SK-N-SH treated with all-trans-retinoic acid at 6 μM for 48 hours (cell line): ENCODE measurements at regions not wholly inside any gene's neighbourhood (a gene's known extent, or its start where the extent isn't known, plus 50 kb on each side); places are given as distances from the start of the nearest gene placed in this dataset.

Experiments
- ARNTL ChIP-seq: fragments of 450-650 bp; formaldehyde crosslinking; IDR thresholded peaks from 2 replicates; pipeline ENCODE4 v1.5.0; 2020; ENCODE audit warnings: low read depth, mild to moderate bottlenecking, moderate library complexity, borderline replicate concordance
- GLIS3 ChIP-seq: fragments of 250-450 bp; sonication (Bioruptor Pico); IDR thresholded peaks from 2 replicates; pipeline ENCODE4 v1.5.0; 2020; ENCODE audit warnings: mild to moderate bottlenecking, moderate library complexity
- RARB ChIP-seq: fragments of 250-450 bp; sonication (Bioruptor Pico); IDR thresholded peaks from 2 replicates; pipeline ENCODE4 v1.8.0; 2021; ENCODE audit warnings: mild to moderate bottlenecking, moderate library complexity
- SNAI2 ChIP-seq: fragments of 250-450 bp; sonication (Bioruptor Pico); IDR thresholded peaks from 2 replicates; pipeline ENCODE4 v1.5.0; 2020; ENCODE audit warnings: mild to moderate bottlenecking, moderate library complexity
- TCF4 ChIP-seq: fragments of 250-450 bp; sonication (Bioruptor Pico); IDR thresholded peaks from 2 replicates; pipeline ENCODE4 v1.8.0; 2021; ENCODE audit warnings: mild to moderate bottlenecking, moderate library complexity, borderline replicate concordance
- ZC3H10 ChIP-seq: fragments of 250-450 bp; sonication (Bioruptor Pico); IDR thresholded peaks from 2 replicates; pipeline ENCODE4 v1.5.1; 2021; ENCODE audit warnings: mild to moderate bottlenecking, moderate library complexity
- ZFP3 ChIP-seq: fragments of 250-450 bp; sonication (Bioruptor Pico); IDR thresholded peaks from 2 replicates; pipeline ENCODE4 v1.5.0; 2020; ENCODE audit warnings: mild to moderate bottlenecking, moderate library complexity
- ZFP30 ChIP-seq: fragments of 450-650 bp; formaldehyde crosslinking; IDR thresholded peaks from 2 replicates; pipeline ENCODE4 v1.5.0; 2022; ENCODE audit warnings: mild to moderate bottlenecking, moderate library complexity
- TF ChIP-seq, protein P1 (sequence below): fragments of 250-450 bp; sonication (Bioruptor Pico); IDR thresholded peaks from 2 replicates; pipeline ENCODE4 v1.5.1; 2020; ENCODE audit warnings: low read depth, mild to moderate bottlenecking, moderate library complexity
- TF ChIP-seq, protein P2 (sequence below): fragments of 250-450 bp; sonication (Bioruptor Pico); IDR thresholded peaks from 2 replicates; pipeline ENCODE4 v1.8.0; 2020; ENCODE audit warnings: mild to moderate bottlenecking, moderate library complexity, borderline replicate concordance
- TF ChIP-seq, protein P3 (sequence below): fragments of 250-450 bp; sonication (Bioruptor Pico); IDR thresholded peaks from 2 replicates; pipeline ENCODE4 v1.8.0; 2021; ENCODE audit warnings: low read depth, mild to moderate bottlenecking, moderate library complexity, borderline replicate concordance
- TF ChIP-seq, protein P4 (sequence below): fragments of 250-450 bp; sonication (Bioruptor Pico); IDR thresholded peaks from 2 replicates; pipeline ENCODE4 v1.5.1; 2021; ENCODE audit warnings: mild to moderate bottlenecking, moderate library complexity
- TF ChIP-seq, protein P5 (sequence below): fragments of 250-450 bp; sonication (Bioruptor Pico); IDR thresholded peaks from 2 replicates; pipeline ENCODE4 v1.5.0; 2020; ENCODE audit warnings: mild to moderate bottlenecking, moderate library complexity

DNA sequence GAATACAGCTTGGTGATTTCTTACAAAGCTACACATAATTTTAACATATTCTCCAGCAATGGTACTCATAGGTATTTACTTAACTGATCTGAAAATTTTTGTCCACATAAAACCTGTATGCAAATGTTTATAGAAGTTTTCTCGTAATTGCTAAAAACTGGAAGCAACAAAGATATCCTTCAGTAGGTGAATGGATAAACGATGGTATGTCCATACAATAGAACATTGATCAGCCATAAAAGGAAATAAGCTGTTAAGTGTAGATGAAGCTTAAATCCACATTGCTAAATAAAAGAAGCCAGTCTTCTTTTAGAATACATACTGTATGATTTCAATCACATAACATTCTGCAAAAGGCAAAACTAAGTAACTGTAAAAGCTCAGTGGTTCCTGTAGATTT, 224.8 kb upstream of the DPYD start:
- TF ChIP-seq ARNTL (no peak), RARB (no peak), SNAI2 (CRISPR knock-in tag) (no peak), ZC3H10 (CRISPR knock-in tag) (no peak), ZFP30 (CRISPR knock-in tag) (no peak), TCF4 (no peak), ZFP3 (CRISPR knock-in tag) (no peak), GLIS3 (CRISPR knock-in tag) (no peak)
- TF ChIP-seq, protein P1, sequence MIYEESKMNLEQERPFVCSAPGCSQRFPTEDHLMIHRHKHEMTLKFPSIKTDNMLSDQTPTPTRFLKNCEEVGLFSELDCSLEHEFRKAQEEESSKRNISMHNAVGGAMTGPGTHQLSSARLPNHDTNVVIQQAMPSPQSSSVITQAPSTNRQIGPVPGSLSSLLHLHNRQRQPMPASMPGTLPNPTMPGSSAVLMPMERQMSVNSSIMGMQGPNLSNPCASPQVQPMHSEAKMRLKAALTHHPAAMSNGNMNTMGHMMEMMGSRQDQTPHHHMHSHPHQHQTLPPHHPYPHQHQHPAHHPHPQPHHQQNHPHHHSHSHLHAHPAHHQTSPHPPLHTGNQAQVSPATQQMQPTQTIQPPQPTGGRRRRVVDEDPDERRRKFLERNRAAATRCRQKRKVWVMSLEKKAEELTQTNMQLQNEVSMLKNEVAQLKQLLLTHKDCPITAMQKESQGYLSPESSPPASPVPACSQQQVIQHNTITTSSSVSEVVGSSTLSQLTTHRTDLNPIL: no peak
- TF ChIP-seq, protein P2, sequence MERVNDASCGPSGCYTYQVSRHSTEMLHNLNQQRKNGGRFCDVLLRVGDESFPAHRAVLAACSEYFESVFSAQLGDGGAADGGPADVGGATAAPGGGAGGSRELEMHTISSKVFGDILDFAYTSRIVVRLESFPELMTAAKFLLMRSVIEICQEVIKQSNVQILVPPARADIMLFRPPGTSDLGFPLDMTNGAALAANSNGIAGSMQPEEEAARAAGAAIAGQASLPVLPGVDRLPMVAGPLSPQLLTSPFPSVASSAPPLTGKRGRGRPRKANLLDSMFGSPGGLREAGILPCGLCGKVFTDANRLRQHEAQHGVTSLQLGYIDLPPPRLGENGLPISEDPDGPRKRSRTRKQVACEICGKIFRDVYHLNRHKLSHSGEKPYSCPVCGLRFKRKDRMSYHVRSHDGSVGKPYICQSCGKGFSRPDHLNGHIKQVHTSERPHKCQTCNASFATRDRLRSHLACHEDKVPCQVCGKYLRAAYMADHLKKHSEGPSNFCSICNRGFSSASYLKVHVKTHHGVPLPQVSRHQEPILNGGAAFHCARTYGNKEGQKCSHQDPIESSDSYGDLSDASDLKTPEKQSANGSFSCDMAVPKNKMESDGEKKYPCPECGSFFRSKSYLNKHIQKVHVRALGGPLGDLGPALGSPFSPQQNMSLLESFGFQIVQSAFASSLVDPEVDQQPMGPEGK (CRISPR knock-in tag): no peak
- TF ChIP-seq, protein P3, sequence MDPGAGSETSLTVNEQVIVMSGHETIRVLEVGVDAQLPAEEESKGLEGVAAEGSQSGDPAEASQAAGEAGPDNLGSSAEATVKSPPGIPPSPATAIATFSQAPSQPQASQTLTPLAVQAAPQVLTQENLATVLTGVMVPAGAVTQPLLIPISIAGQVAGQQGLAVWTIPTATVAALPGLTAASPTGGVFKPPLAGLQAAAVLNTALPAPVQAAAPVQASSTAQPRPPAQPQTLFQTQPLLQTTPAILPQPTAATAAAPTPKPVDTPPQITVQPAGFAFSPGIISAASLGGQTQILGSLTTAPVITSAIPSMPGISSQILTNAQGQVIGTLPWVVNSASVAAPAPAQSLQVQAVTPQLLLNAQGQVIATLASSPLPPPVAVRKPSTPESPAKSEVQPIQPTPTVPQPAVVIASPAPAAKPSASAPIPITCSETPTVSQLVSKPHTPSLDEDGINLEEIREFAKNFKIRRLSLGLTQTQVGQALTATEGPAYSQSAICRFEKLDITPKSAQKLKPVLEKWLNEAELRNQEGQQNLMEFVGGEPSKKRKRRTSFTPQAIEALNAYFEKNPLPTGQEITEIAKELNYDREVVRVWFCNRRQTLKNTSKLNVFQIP (CRISPR knock-in tag): no peak
- TF ChIP-seq, protein P4, sequence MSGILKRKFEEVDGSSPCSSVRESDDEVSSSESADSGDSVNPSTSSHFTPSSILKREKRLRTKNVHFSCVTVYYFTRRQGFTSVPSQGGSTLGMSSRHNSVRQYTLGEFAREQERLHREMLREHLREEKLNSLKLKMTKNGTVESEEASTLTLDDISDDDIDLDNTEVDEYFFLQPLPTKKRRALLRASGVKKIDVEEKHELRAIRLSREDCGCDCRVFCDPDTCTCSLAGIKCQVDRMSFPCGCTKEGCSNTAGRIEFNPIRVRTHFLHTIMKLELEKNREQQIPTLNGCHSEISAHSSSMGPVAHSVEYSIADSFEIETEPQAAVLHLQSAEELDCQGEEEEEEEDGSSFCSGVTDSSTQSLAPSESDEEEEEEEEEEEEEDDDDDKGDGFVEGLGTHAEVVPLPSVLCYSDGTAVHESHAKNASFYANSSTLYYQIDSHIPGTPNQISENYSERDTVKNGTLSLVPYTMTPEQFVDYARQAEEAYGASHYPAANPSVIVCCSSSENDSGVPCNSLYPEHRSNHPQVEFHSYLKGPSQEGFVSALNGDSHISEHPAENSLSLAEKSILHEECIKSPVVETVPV (CRISPR knock-in tag): no peak
- TF ChIP-seq, protein P5, sequence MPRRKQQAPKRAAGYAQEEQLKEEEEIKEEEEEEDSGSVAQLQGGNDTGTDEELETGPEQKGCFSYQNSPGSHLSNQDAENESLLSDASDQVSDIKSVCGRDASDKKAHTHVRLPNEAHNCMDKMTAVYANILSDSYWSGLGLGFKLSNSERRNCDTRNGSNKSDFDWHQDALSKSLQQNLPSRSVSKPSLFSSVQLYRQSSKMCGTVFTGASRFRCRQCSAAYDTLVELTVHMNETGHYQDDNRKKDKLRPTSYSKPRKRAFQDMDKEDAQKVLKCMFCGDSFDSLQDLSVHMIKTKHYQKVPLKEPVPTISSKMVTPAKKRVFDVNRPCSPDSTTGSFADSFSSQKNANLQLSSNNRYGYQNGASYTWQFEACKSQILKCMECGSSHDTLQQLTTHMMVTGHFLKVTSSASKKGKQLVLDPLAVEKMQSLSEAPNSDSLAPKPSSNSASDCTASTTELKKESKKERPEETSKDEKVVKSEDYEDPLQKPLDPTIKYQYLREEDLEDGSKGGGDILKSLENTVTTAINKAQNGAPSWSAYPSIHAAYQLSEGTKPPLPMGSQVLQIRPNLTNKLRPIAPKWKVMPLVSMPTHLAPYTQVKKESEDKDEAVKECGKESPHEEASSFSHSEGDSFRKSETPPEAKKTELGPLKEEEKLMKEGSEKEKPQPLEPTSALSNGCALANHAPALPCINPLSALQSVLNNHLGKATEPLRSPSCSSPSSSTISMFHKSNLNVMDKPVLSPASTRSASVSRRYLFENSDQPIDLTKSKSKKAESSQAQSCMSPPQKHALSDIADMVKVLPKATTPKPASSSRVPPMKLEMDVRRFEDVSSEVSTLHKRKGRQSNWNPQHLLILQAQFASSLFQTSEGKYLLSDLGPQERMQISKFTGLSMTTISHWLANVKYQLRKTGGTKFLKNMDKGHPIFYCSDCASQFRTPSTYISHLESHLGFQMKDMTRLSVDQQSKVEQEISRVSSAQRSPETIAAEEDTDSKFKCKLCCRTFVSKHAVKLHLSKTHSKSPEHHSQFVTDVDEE (CRISPR knock-in tag): no peak
